Naive thymus-derived CD4-positive, alpha-beta T cell (primary cell): ENCODE measurements at regions not wholly inside any gene's neighbourhood (a gene's known extent, or its start where the extent isn't known, plus 50 kb on each side); places are given as distances from the start of the nearest gene placed in this dataset.
"Not testable (repeated sequence)": the region's sequence is repeated elsewhere in the genome, so short reads cannot be mapped to it uniquely, and the experiment has no call there.

Experiments used
- ATAC-seq: fragments of 150-1000 bp; cut with Tn5 transposase; 2 replicates; pipeline ENCODE4 v1.10.0; 2021; ENCODE audit warnings: mild to moderate bottlenecking, moderate library complexity
- CTCF ChIA-PET: fragments of 350-600 bp; sonication (Branson Sonifier 250); formaldehyde crosslinking; loops from one replicate; lab custom pipeline; 2021; ENCODE audit warnings: antibody characterized with exemption; lab: Charles Lee
- POLR2A ChIA-PET: fragments of 350-600 bp; sonication (Branson Sonifier 250); formaldehyde crosslinking; loops from one replicate; lab custom pipeline; 2021; ENCODE audit warnings: antibody characterized with exemption, inconsistent platforms; lab: Charles Lee
- DNase-seq, 9 donors: peaks; one replicate each; pipeline versions ENCODE4 v3.0.0 to v3.0.0-alpha.2; 2020 to 2022; ENCODE audit warnings: mixed read lengths in 1 of 9
- H3K27ac ChIP-seq: one replicate; pipeline ENCODE4 v1.7.0; 2013; ENCODE audit warnings: mild to moderate bottlenecking, low read depth, low read length, moderate library complexity
- H3K27me3 ChIP-seq, 2 donors: one replicate each; pipeline ENCODE4 v1.7.0; 2013; ENCODE audit warnings: low read length in 2 of 2, mild to moderate bottlenecking in 2 of 2, moderate library complexity in 2 of 2; ENCODE audit not compliant: control insufficient read depth in 2 of 2, insufficient read depth in 2 of 2
- H3K36me3 ChIP-seq, 3 experiments: 1 replicate in 2 of 3; 2 replicates in 1 of 3; pipeline ENCODE4 v1.7.0; 2013; ENCODE audit warnings: low read length in 3 of 3, mild to moderate bottlenecking in 3 of 3, moderate library complexity in 1 of 3; ENCODE audit not compliant: insufficient read depth in 3 of 3, control insufficient read depth in 2 of 3
- H3K4me1 ChIP-seq, 2 donors: one replicate each; pipeline ENCODE4 v1.7.0; 2013; ENCODE audit warnings: low read length in 2 of 2, mild to moderate bottlenecking in 2 of 2, moderate library complexity in 1 of 2; ENCODE audit not compliant: control insufficient read depth in 2 of 2, insufficient read depth in 2 of 2
- H3K4me3 ChIP-seq: 2 replicates; pipeline ENCODE4 v1.7.0; 2013; ENCODE audit warnings: mild to moderate bottlenecking, low read length
- H3K9me3 ChIP-seq, 3 experiments: 1 replicate in 2 of 3; 2 replicates in 1 of 3; pipeline ENCODE4 v1.7.0; 2013; ENCODE audit warnings: low read length in 3 of 3; ENCODE audit not compliant: control insufficient read depth in 2 of 3
- H3K27ac Mint-ChIP-seq, 9 donors: one replicate each; pipeline ENCODE4 v1.8.0; 2020 to 2022; ENCODE audit warnings: mixed read lengths in 9 of 9, mild to moderate bottlenecking in 8 of 9, moderate library complexity in 5 of 9, inconsistent platforms in 2 of 9
- H3K27me3 Mint-ChIP-seq, 5 donors: one replicate each; pipeline ENCODE4 v1.8.0; 2021 to 2022; ENCODE audit warnings: mixed read lengths in 5 of 5, mild to moderate bottlenecking in 1 of 5
- H3K36me3 Mint-ChIP-seq, 5 donors: one replicate each; pipeline ENCODE4 v1.8.0; 2020 to 2022; ENCODE audit warnings: mixed read lengths in 5 of 5, mild to moderate bottlenecking in 3 of 5, inconsistent platforms in 1 of 5
- H3K4me1 Mint-ChIP-seq, 7 donors: one replicate each; pipeline ENCODE4 v1.8.0; 2020 to 2022; ENCODE audit warnings: mixed read lengths in 7 of 7, mild to moderate bottlenecking in 3 of 7, inconsistent platforms in 1 of 7
- H3K4me3 Mint-ChIP-seq, 10 donors: one replicate each; pipeline ENCODE4 v1.8.0; 2020 to 2022; ENCODE audit warnings: mild to moderate bottlenecking in 10 of 10, mixed read lengths in 10 of 10, moderate library complexity in 6 of 10, inconsistent platforms in 2 of 10
- H3K9me3 Mint-ChIP-seq, 11 donors: one replicate each; pipeline ENCODE4 v1.8.0; 2020 to 2022; ENCODE audit warnings: mixed read lengths in 11 of 11, mild to moderate bottlenecking in 4 of 11, inconsistent platforms in 1 of 11, moderate library complexity in 1 of 11
- intact Hi-C, 2 donors: fragments of 100-400 bp; cut with micrococcal nuclease; formaldehyde crosslinking; loops; one replicate each; pipeline ENCODE4 v1.15.1; 2023

- ChIA-PET POLR2A (no interaction called here), CTCF (interaction anchor here (1.1 kb wide), 1 partner anchor 648 kb away, joined by 4 read pairs; no protein-coding TSS in a partner anchor)
- Mint-ChIP-seq H3K27ac (no peak overlapping the region), H3K27me3 (peaks cover 0 to 6% (median 0%) of the 10 kb centered on the region in 5 donors), H3K36me3 (no peaks in the 10 kb centered on the region), H3K9me3 (peaks cover 0 to 3% (median 0%) of the 10 kb centered on the region in 11 donors), H3K4me1 (peaks cover 0 to 7% (median 0%) of the 10 kb centered on the region in 7 donors), H3K4me3 (no peak overlapping the region)
- H3K27me3 ChIP-seq, result no peaks in the 10 kb centered on the region
- intact Hi-C loops, result no loop called here
- H3K27ac ChIP-seq, result no peak overlapping the region
- DNase-seq (no peak), ATAC-seq (no peak)
- no peaks in the 10 kb centered on the region for H3K9me3 ChIP-seq
- H3K4me1 ChIP-seq, result peaks cover 0 to 8% of the 10 kb centered on the region in 2 donors
- no peak overlapping the region for H3K4me3 ChIP-seq
- H3K36me3 ChIP-seq, result no peaks in the 10 kb centered on the region
Observed at GRCh38 chr22:44638971-44639760, 62.8 kb upstream of the PRR5 start.

GRCh38 chr22:44636502-44637206, 65.3 kb upstream of the PRR5 start:
- H3K36me3 ChIP-seq, H3K4me3 Mint-ChIP-seq, H3K4me3 ChIP-seq, H3K27ac ChIP-seq, H3K4me1 Mint-ChIP-seq, POLR2A ChIA-PET, DNase-seq, H3K27me3 Mint-ChIP-seq, intact Hi-C loops, H3K9me3 Mint-ChIP-seq, ATAC-seq, H3K27me3 ChIP-seq, H3K9me3 ChIP-seq, H3K36me3 Mint-ChIP-seq: not testable (repeated sequence)
- CTCF ChIA-PET, result interaction anchor here (0.6 kb wide), 1 partner anchor 1913 kb away, joined by 4 read pairs; no protein-coding TSS in a partner anchor
- peak overlapping the region in 2 of 9 donors; percentile 1 to 8 for H3K27ac Mint-ChIP-seq
- H3K4me1 ChIP-seq, result peaks cover 9 to 20% of the 10 kb centered on the region in 2 donors

GRCh38 chr22:44635567-44635966, 66.4 kb upstream of the PRR5 start:
- H3K4me1 Mint-ChIP-seq, CTCF ChIA-PET, DNase-seq, H3K9me3 Mint-ChIP-seq, H3K27me3 ChIP-seq, H3K4me3 Mint-ChIP-seq, H3K27me3 Mint-ChIP-seq, intact Hi-C loops, H3K36me3 Mint-ChIP-seq, H3K4me3 ChIP-seq, H3K36me3 ChIP-seq, H3K9me3 ChIP-seq, H3K27ac ChIP-seq, POLR2A ChIA-PET, ATAC-seq, H3K27ac Mint-ChIP-seq: not testable (repeated sequence)
- peaks cover 9 to 20% of the 10 kb centered on the region in 2 donors for H3K4me1 ChIP-seq

- Mint-ChIP-seq H3K36me3 (peaks cover 0 to 4% (median 0%) of the 10 kb centered on the region in 5 donors), H3K4me1 (peaks cover 0 to 7% (median 0%) of the 10 kb centered on the region in 7 donors), H3K27ac (peak overlapping the region in 1 of 9 donors; percentile 26), H3K4me3 (no peak overlapping the region), H3K27me3 (peaks cover 0 to 2% (median 0%) of the 10 kb centered on the region in 5 donors), H3K9me3 (peaks cover 0 to 7% (median 3%) of the 10 kb centered on the region in 11 donors)
- DNase-seq, result no peak
- ChIA-PET CTCF (no interaction called here), POLR2A (no interaction called here)
- H3K27me3 ChIP-seq, result no peaks in the 10 kb centered on the region
- peaks cover 0 to 6% (median 0%) of the 10 kb centered on the region in 3 experiments for H3K9me3 ChIP-seq
- no peak for ATAC-seq
- no peak overlapping the region for H3K27ac ChIP-seq
- no peaks in the 10 kb centered on the region for H3K36me3 ChIP-seq
- H3K4me1 ChIP-seq, result peaks cover 9 to 20% of the 10 kb centered on the region in 2 donors
- no peak overlapping the region for H3K4me3 ChIP-seq
- intact Hi-C loops, result no loop called here
Observed at GRCh38 chr22:44634426-44635321, 67.3 kb upstream of the PRR5 start.

GRCh38 chr22:44633647-44634046, 68.4 kb upstream of the PRR5 start:
- H3K27me3 ChIP-seq, result no peaks in the 10 kb centered on the region
- ChIA-PET POLR2A (no interaction called here), CTCF (no interaction called here)
- H3K27ac ChIP-seq, result no peak overlapping the region
- ATAC-seq (no peak), DNase-seq (no peak)
- Mint-ChIP-seq H3K9me3 (peaks cover 0 to 7% (median 3%) of the 10 kb centered on the region in 11 donors), H3K27ac (no peak overlapping the region), H3K36me3 (peaks cover 0 to 4% (median 0%) of the 10 kb centered on the region in 5 donors), H3K4me1 (peaks cover 0 to 7% (median 0%) of the 10 kb centered on the region in 7 donors), H3K27me3 (peaks cover 0 to 2% (median 0%) of the 10 kb centered on the region in 5 donors), H3K4me3 (no peak overlapping the region)
- H3K36me3 ChIP-seq, result no peaks in the 10 kb centered on the region
- intact Hi-C loops, result no loop called here
- no peak overlapping the region for H3K4me3 ChIP-seq
- H3K4me1 ChIP-seq, result peaks cover 9 to 20% of the 10 kb centered on the region in 2 donors
- peaks cover 0 to 6% (median 0%) of the 10 kb centered on the region in 3 experiments for H3K9me3 ChIP-seq
